GM18508 (cell line): ENCODE measurements at regions not wholly inside any gene's neighbourhood (a gene's known extent, or its start where the extent isn't known, plus 50 kb on each side); places are given as distances from the start of the nearest gene placed in this dataset.

Experiments
- ATAC-seq: cut with Tn5 transposase; IDR thresholded peaks from one replicate; pipeline ENCODE4 v1.9.1; 2021; ENCODE audit warnings: moderate number of reproducible peaks; ENCODE audit not compliant: insufficient read depth, unreplicated experiment

- no peak for ATAC-seq
Measured at GRCh38 chr2:83596592-83597282, 862.3 kb downstream of the SUCLG1 start.

- no peak for ATAC-seq
Measured at GRCh38 chr2:83595926-83596325, 863.2 kb downstream of the SUCLG1 start.

GRCh38 chr2:83595121-83595690, 863.9 kb downstream of the SUCLG1 start:
- ATAC-seq, result no peak

GRCh38 chr2:83594241-83595120, 864.6 kb downstream of the SUCLG1 start:
- ATAC-seq, result no peak

- ATAC-seq, result no peak
Measured at GRCh38 chr2:83587309-83587708, 871.8 kb downstream of the SUCLG1 start.

GRCh38 chr2:83585250-83585649, 873.8 kb downstream of the SUCLG1 start:
- no peak for ATAC-seq

GRCh38 chr2:83584672-83585071, 874.4 kb downstream of the SUCLG1 start:
- ATAC-seq, result no peak

- ATAC-seq, result no peak
Measured at GRCh38 chr2:83582589-83582988, 876.5 kb downstream of the SUCLG1 start.

GRCh38 chr2:83579507-83579906, 879.6 kb downstream of the SUCLG1 start:
- ATAC-seq, result no peak

GRCh38 chr2:83578405-83578804, 880.7 kb downstream of the SUCLG1 start:
- no peak for ATAC-seq

- ATAC-seq, result no peak
Measured at GRCh38 chr2:83574614-83575013, 884.5 kb downstream of the SUCLG1 start.

GRCh38 chr2:83573060-83573459, 886.0 kb downstream of the SUCLG1 start:
- no peak for ATAC-seq

- ATAC-seq, result no peak
Measured at GRCh38 chr2:83572400-83572799, 886.7 kb downstream of the SUCLG1 start.

- ATAC-seq, result no peak
Measured at GRCh38 chr2:83567551-83567950, 891.5 kb downstream of the SUCLG1 start.

GRCh38 chr2:83565626-83566025, 893.5 kb downstream of the SUCLG1 start:
- no peak for ATAC-seq

- no peak for ATAC-seq
Measured at GRCh38 chr2:83565181-83565580, 893.9 kb downstream of the SUCLG1 start.

- no peak for ATAC-seq
Measured at GRCh38 chr2:83561592-83561991, 897.5 kb downstream of the SUCLG1 start.

- ATAC-seq, result no peak
Measured at GRCh38 chr2:83536556-83536955, 922.5 kb downstream of the SUCLG1 start.

- ATAC-seq, result no peak
Measured at GRCh38 chr2:83534416-83534815, 924.7 kb downstream of the SUCLG1 start.

GRCh38 chr2:83531206-83531826, 927.8 kb downstream of the SUCLG1 start:
- no peak for ATAC-seq

GRCh38 chr2:83528767-83529166, 930.3 kb downstream of the SUCLG1 start:
- no peak for ATAC-seq
